Mononuclear cell (primary cell): ENCODE measurements at regions not wholly inside any gene's neighbourhood (a gene's known extent, or its start where the extent isn't known, plus 50 kb on each side); places are given as distances from the start of the nearest gene placed in this dataset.

Experiments
- H3K27me3 ChIP-seq: 2 replicates; pipeline ENCODE4 v1.6.0; 2011; ENCODE audit warnings: low read length, control low read depth; ENCODE audit not compliant: insufficient read depth
- H3K4me1 ChIP-seq: 2 replicates; pipeline ENCODE4 v1.5.1; 2011; ENCODE audit warnings: mild to moderate bottlenecking, low read length, control low read depth; ENCODE audit not compliant: insufficient read depth
- H3K4me3 ChIP-seq: 2 replicates; pipeline ENCODE4 v1.5.1; 2011; ENCODE audit warnings: mild to moderate bottlenecking, low read length, moderate library complexity
- H3K9me3 ChIP-seq: 2 replicates; pipeline ENCODE4 v1.5.1; 2011; ENCODE audit warnings: low read depth, mild to moderate bottlenecking, control low read depth, low read length

DNA sequence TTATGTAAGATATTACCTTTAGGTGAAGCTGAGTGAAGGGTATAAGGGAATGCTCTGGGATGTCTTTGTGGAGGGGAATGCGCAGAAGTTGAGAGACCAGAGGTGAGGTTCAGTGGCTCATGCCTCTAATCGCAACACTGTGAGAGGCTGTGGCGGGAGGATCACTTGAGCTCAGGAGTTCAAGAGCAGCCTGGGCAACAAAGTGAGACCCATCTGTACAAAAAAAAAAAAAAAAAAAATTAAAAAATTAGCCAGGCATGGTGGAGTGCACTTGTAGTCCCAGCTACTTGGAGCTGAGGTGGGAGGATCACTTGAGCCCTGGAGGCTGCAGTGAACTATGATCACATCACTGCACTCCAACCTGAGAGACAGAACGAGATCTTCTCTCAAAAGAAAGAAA, 57.3 kb upstream of the SP3 start:
- peaks cover 81% of the 10 kb centered on the region for H3K4me1 ChIP-seq
- no peak overlapping the region for H3K4me3 ChIP-seq
- no peaks in the 10 kb centered on the region for H3K9me3 ChIP-seq
- no peaks in the 10 kb centered on the region for H3K27me3 ChIP-seq

DNA sequence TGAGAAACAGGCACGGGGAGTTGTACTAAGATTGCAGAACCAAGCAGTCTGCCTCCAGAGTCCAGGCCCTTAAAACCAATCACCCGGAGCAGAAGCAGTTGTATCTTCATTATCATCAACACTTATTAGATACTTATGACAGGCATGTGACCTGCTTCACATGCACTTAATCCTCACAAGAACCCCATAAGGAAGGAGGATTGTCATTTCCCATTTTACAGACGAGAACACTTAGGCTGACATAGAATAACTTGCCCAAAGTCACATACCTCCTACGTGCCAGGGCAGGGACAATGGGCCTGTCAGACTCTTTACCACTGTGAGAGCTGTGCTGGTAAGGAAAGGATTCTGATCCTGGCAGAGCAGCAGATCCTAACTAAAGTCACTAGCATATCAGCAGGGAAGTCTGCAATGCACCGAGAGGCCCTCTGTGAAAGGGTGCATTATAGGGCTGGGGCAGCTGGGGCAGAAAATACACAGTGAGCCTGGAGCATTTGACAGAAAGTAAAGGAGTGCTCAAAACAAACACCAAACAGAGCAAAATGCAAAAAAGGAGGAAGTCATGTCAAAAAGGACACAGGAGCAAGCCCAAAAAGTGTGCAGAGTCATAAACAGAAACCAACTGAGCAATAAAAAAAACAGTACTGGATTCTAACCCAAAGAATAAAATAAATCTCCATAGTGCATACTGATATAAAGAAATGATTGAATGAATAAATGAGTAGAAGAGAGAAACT, 55.9 kb upstream of the SP3 start:
- no peaks in the 10 kb centered on the region for H3K27me3 ChIP-seq
- no peak overlapping the region for H3K4me3 ChIP-seq
- H3K9me3 ChIP-seq, result no peaks in the 10 kb centered on the region
- peaks cover 72% of the 10 kb centered on the region for H3K4me1 ChIP-seq

DNA sequence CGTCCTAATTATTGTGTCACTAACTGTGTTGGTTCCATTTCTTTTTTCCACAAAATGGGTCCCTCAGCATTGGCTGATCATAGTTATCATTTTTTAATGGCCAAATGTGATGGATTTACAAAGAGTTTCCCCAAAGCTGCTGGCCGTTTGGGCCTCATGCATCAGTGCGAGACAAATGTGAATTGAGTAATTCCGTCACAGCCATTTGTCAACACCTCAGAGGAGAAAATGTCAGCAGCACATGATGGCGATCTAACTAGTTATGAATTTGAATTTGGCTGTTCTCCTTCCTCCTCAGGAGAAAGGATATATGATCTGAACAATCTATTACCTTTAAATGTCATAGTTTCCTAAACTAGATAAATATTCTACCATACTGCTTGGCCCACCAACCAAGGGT, 54.9 kb upstream of the SP3 start:
- peaks cover 62% of the 10 kb centered on the region for H3K4me1 ChIP-seq
- no peaks in the 10 kb centered on the region for H3K27me3 ChIP-seq
- H3K9me3 ChIP-seq, result no peaks in the 10 kb centered on the region
- no peak overlapping the region for H3K4me3 ChIP-seq

GRCh38 chr2:174016447-174016846, 51.3 kb upstream of the SP3 start:
- no peaks in the 10 kb centered on the region for H3K9me3 ChIP-seq
- no peak overlapping the region for H3K4me3 ChIP-seq
- peaks cover 62% of the 10 kb centered on the region for H3K4me1 ChIP-seq
- no peaks in the 10 kb centered on the region for H3K27me3 ChIP-seq

- no peak overlapping the region for H3K4me3 ChIP-seq
- peaks cover 59% of the 10 kb centered on the region for H3K4me1 ChIP-seq
- H3K27me3 ChIP-seq, result no peaks in the 10 kb centered on the region
- H3K9me3 ChIP-seq, result no peaks in the 10 kb centered on the region
Observed at GRCh38 chr2:174015428-174015827, 50.3 kb upstream of the SP3 start.
